Colonic mucosa (tissue), 4 donors: ENCODE measurements at regions not wholly inside any gene's neighbourhood (a gene's known extent, or its start where the extent isn't known, plus 50 kb on each side); places are given as distances from the start of the nearest gene placed in this dataset.

Experiments used
- DNase-seq: peaks from one replicate; pipeline ENCODE4 v3.0.0-alpha.2; 2020
- H3K27ac ChIP-seq: fragments of 200-600 bp; one replicate; pipeline ENCODE4 v1.8.0; 2021
- H3K27me3 ChIP-seq: fragments of 200-600 bp; one replicate; pipeline ENCODE4 v1.8.0; 2021
- H3K36me3 ChIP-seq: fragments of 200-600 bp; one replicate; pipeline ENCODE4 v1.8.0; 2021
- H3K4me1 ChIP-seq: fragments of 200-600 bp; one replicate; pipeline ENCODE4 v1.8.0; 2021; ENCODE audit warnings: mild to moderate bottlenecking
- H3K4me3 ChIP-seq: fragments of 200-600 bp; one replicate; pipeline ENCODE4 v1.8.0; 2021
- H3K9ac ChIP-seq, 2 donors: one replicate each; pipeline ENCODE4 v1.7.0; 2013; ENCODE audit warnings: control low read depth in 2 of 2, low read depth in 2 of 2, low read length in 2 of 2
- H3K9me3 ChIP-seq: fragments of 200-600 bp; one replicate; pipeline ENCODE4 v1.8.0; 2021
- CTCF ChIP-seq: fragments of 200-600 bp; IDR thresholded peaks from one replicate; pipeline ENCODE4 v1.8.0; 2022; ENCODE audit warnings: antibody characterized with exemption, mild to moderate bottlenecking
- intact Hi-C: fragments of 100-400 bp; cut with DNase I; formaldehyde crosslinking; loops from one replicate; pipeline ENCODE4 v1.14.1; 2022
- donor health status: healthy.
- donor health status: DM: no; HTN: no; CAD: no.
- donor health status: DM: no; HTN: no; CAD: no.

DNA sequence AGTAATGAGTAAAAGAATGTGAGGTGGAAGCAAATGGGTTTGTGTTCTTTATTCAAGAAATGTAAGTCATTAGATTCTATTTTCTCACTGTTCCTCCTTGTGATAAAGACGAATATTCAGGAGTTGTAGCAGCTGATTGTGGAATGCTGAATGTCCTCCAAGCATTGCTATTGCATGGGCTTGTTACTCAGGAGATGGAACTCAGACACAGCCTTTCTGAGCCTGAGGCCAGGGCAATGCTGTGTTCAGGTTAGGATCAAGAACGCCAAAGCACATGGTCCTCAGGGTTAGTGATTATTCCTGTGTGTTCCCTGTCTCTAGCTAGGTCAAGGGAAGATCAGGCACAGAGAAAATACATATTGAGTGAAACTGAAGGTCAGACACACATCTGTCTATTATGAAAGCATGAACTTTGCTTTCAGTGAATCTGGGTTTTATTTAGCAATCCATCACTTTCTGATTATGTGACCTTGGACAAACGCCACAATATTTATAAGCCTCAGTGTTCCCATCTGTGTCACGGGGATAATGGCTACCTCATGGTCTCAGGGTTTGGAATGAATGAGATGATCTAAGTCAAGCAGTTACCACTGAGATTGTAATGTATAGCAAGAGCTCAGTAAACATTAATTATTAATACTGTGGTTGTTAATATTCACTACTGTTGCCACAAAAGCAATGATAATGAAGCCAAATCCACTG lies 426.8 kb upstream of the DYNLRB2 start:
- Histone ChIP-seq H3K4me3 (no peak overlapping the region), H3K4me1 (no peaks in the 10 kb centered on the region), H3K27me3 (no peaks in the 10 kb centered on the region), H3K9me3 (no peaks in the 10 kb centered on the region), H3K9ac (no peak overlapping the region), H3K36me3 (no peaks in the 10 kb centered on the region), H3K27ac (no peak overlapping the region)
- no peak for TF ChIP-seq CTCF
- no peak for DNase-seq
- intact Hi-C loops = no loop called here

DNA sequence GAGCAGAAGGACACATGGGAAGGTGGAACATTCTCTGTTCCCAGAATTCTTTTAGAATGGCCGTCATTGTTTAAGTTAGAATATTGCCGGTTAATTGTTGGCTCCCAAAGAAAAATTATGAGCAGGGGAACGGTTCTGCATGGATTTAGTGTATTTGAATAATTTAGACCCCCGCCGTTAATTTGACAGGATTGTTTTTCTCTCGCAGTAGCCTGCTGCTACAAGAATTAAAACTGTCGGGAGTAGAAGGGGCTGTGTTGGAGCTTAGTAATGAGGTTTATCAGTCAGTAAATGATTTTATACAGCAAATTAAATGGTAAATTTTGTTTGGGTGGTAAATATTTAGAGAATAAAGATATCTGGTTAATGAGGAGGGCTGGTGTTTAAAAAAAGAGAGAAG lies 431.2 kb upstream of the DYNLRB2 start:
- H3K9me3 ChIP-seq = no peaks in the 10 kb centered on the region
- DNase-seq = no peak
- H3K27me3 ChIP-seq = no peaks in the 10 kb centered on the region
- no peaks in the 10 kb centered on the region for H3K4me1 ChIP-seq
- no peaks in the 10 kb centered on the region for H3K36me3 ChIP-seq
- no peak for TF ChIP-seq CTCF
- intact Hi-C loops = no loop called here
- H3K4me3 ChIP-seq = no peak overlapping the region
- no peak overlapping the region for H3K9ac ChIP-seq
- no peak overlapping the region for H3K27ac ChIP-seq

GRCh38 chr16:80107900-80108299 lies 432.9 kb upstream of the DYNLRB2 start:
- TF ChIP-seq CTCF = no peak
- H3K27ac ChIP-seq = no peak overlapping the region
- no peaks in the 10 kb centered on the region for H3K27me3 ChIP-seq
- no peaks in the 10 kb centered on the region for H3K9me3 ChIP-seq
- no peaks in the 10 kb centered on the region for H3K4me1 ChIP-seq
- H3K4me3 ChIP-seq = no peak overlapping the region
- DNase-seq = no peak
- intact Hi-C loops = no loop called here
- no peaks in the 10 kb centered on the region for H3K36me3 ChIP-seq
- no peak overlapping the region for H3K9ac ChIP-seq

DNA sequence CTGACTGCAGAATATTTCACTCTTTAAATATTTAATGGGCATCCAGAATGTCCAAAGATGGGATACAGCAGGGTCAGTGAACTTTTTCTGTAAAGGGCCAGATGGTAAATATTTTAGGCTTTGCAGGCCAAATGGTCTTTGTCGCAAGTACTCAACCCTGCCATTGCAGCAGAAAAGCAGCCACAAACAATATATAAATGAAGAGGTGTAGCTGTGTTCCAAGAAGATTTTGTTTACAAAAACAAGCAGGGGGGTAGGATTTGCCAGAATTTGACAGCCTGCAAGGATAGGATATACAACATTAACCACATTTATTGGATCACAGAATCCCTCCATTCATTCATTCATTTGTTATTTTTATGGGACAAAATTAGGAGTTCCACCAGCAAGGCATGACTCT lies 435.0 kb upstream of the DYNLRB2 start:
- Histone ChIP-seq H3K4me3 (no peak overlapping the region), H3K9ac (no peak overlapping the region), H3K4me1 (no peaks in the 10 kb centered on the region), H3K9me3 (no peaks in the 10 kb centered on the region), H3K27me3 (no peaks in the 10 kb centered on the region), H3K36me3 (no peaks in the 10 kb centered on the region), H3K27ac (no peak overlapping the region)
- TF ChIP-seq CTCF = no peak
- DNase-seq = no peak
- intact Hi-C loops = no loop called here

DNA sequence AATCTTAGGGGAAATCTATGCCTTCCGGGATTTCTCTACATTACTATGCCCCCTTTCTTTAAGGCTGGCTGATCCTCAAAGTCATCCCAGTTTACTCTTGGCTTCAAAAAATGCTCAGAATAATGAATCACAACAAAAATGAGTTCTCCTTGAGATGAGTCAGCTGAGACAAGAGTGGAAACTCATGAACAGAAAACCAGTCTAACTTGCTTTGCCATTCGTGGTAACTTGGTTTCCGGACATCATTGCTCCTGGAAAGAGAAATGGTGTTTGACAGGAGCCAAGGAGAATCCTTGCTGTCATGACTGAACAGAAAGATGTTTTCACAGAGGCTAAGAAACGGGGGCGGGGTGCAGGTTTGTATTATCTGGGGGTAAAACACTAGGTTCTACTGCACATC lies 435.6 kb upstream of the DYNLRB2 start:
- H3K36me3 ChIP-seq = no peaks in the 10 kb centered on the region
- H3K4me3 ChIP-seq = no peak overlapping the region
- H3K27ac ChIP-seq = no peak overlapping the region
- DNase-seq = no peak
- H3K27me3 ChIP-seq = no peaks in the 10 kb centered on the region
- intact Hi-C loops = no loop called here
- H3K9me3 ChIP-seq = no peaks in the 10 kb centered on the region
- no peaks in the 10 kb centered on the region for H3K4me1 ChIP-seq
- no peak overlapping the region for H3K9ac ChIP-seq
- TF ChIP-seq CTCF = no peak
